Mesodermal cell (in vitro differentiated cells): ENCODE measurements at regions not wholly inside any gene's neighbourhood (a gene's known extent, or its start where the extent isn't known, plus 50 kb on each side); places are given as distances from the start of the nearest gene placed in this dataset.

Experiments used
- H3K27ac ChIP-seq: 2 replicates; pipeline ENCODE4 v1.7.0; 2013; ENCODE audit warnings: mild to moderate bottlenecking, low read depth, low read length, moderate library complexity; ENCODE audit not compliant: severe bottlenecking
- H3K36me3 ChIP-seq: 2 replicates; pipeline ENCODE4 v1.7.1; 2013; ENCODE audit warnings: mild to moderate bottlenecking, low read length, moderate library complexity; ENCODE audit not compliant: control insufficient read depth, insufficient read depth
- H3K4me1 ChIP-seq: one replicate; pipeline ENCODE4 v1.7.1; 2013; ENCODE audit warnings: mild to moderate bottlenecking, low read length; ENCODE audit not compliant: insufficient read depth, control insufficient read depth, poor library complexity, severe bottlenecking
- H3K4me3 ChIP-seq: 2 replicates; pipeline ENCODE4 v1.7.0; 2013; ENCODE audit warnings: low read length, control low read depth, mild to moderate bottlenecking; ENCODE audit not compliant: insufficient read depth, poor library complexity, severe bottlenecking; ENCODE audit errors: extremely low read depth
- H3K9me3 ChIP-seq: 2 replicates; pipeline ENCODE4 v1.7.1; 2013; ENCODE audit warnings: mild to moderate bottlenecking, low read length, moderate library complexity; ENCODE audit not compliant: control insufficient read depth
- WGBS, 2 experiments: methylation state at CpG; one replicate each; pipeline ENCODE4 v1.1.5; 2013; ENCODE audit warnings: missing lambda C conversion rate in 2 of 2; ENCODE audit not compliant: insufficient coverage in 2 of 2; 5-methylcytosine and 5-hydroxymethylcytosine counted together

GRCh38 chr13:104436555-104436954 is 1370.3 kb upstream of the SLC10A2 start:
- no peaks in the 10 kb centered on the region for H3K36me3 ChIP-seq
- no peaks in the 10 kb centered on the region for H3K9me3 ChIP-seq
- H3K4me1 ChIP-seq, result no peaks in the 10 kb centered on the region
- 74 to 83% methylated on average over 2 of the region's 2 CpGs for WGBS, 2 experiments
- no peak overlapping the region for H3K27ac ChIP-seq
- no peak overlapping the region for H3K4me3 ChIP-seq

DNA sequence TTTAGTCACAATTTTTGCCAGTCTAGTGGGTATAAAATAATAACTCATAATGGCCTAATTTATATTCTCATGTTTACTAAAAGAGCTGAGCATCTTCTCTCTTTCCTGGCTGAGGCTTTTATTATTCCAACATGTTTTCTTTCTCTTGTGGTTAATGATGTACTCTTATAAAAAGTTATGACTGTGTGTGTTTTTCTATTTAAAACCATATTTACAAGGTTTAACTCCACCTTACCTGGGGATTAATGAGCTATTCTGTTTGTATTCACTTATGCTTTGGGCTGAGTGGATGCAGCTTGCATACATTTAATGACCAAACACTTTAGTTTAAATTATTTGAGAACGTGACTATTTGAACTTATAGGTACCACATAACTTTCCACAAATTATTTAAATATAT is 1365.7 kb upstream of the SLC10A2 start:
- Histone ChIP-seq H3K9me3 (no peaks in the 10 kb centered on the region), H3K27ac (no peak overlapping the region), H3K36me3 (no peaks in the 10 kb centered on the region), H3K4me1 (no peaks in the 10 kb centered on the region), H3K4me3 (no peak overlapping the region)
- WGBS, 2 experiments, result no CpG with 5 or more reads among the region's 1 CpG

DNA sequence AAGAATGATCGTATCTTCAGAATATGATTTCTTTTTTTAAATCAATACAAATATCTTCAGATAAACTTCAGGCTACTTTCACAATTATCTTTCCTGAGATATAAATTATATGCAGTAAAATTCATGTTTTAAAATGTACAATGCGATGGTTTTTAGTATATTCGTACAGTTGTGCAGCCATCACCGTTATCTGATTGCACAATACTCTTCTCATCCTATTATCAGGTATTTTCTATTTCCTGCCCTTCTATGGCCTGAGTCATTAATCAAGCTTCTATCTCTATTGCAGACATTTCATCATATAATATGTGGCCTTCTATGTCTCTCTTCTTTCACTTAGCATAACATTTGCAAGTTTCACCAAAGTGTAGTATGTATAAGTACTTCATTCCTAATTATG is 1360.2 kb upstream of the SLC10A2 start:
- H3K4me3 ChIP-seq, result no peak overlapping the region
- no peaks in the 10 kb centered on the region for H3K36me3 ChIP-seq
- H3K9me3 ChIP-seq, result no peaks in the 10 kb centered on the region
- WGBS, 2 experiments, result 86 to 100% methylated on average over 1 of the region's 4 CpGs
- H3K27ac ChIP-seq, result no peak overlapping the region
- H3K4me1 ChIP-seq, result no peaks in the 10 kb centered on the region

- WGBS, 2 experiments, result 85 to 88% methylated on average over 4 of the region's 4 CpGs
- Histone ChIP-seq H3K36me3 (no peaks in the 10 kb centered on the region), H3K4me3 (no peak overlapping the region), H3K27ac (no peak overlapping the region), H3K4me1 (no peaks in the 10 kb centered on the region), H3K9me3 (no peaks in the 10 kb centered on the region)
These were observed 1356.5 kb upstream of the SLC10A2 start for GRCh38 chr13:104422668-104423067.

- H3K27ac ChIP-seq, result no peak overlapping the region
- no peaks in the 10 kb centered on the region for H3K4me1 ChIP-seq
- no peaks in the 10 kb centered on the region for H3K9me3 ChIP-seq
- WGBS, 2 experiments, result no CpG with 5 or more reads among the region's 1 CpG
- no peaks in the 10 kb centered on the region for H3K36me3 ChIP-seq
- H3K4me3 ChIP-seq, result no peak overlapping the region
These were observed 1350.8 kb upstream of the SLC10A2 start for GRCh38 chr13:104416973-104417372.

DNA sequence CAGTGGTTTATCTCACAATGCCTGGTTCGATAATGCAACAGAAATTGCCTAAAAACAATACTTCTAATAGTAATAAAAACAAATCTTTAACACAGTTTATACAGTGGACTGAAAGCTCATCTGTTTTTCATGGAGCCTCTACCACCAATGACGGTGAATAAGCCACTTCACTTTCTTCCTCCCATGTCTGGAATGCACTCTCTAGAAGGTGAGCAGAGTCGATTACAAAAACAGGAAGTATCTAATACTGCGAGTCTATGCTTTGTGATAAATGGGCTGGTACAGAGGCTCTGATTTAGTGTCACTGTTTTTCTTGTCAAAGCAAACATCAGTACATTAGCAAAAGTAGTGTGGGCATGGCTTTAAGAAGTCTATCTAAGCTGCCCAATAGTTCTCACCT is 1348.6 kb upstream of the SLC10A2 start:
- no CpG with 5 or more reads among the region's 4 CpGs for WGBS, 2 experiments
- H3K4me3 ChIP-seq, result no peak overlapping the region

GRCh38 chr13:104414181-104414580 is 1348.0 kb upstream of the SLC10A2 start:
- Histone ChIP-seq H3K4me3 (no peak overlapping the region), H3K36me3 (no peaks in the 10 kb centered on the region), H3K9me3 (no peaks in the 10 kb centered on the region), H3K27ac (no peak overlapping the region), H3K4me1 (no peaks in the 10 kb centered on the region)
- WGBS, 2 experiments, result 94 to 100% methylated on average over 2 of the region's 2 CpGs

More for the DNA sequence above, 1348.6 kb upstream of the SLC10A2 start:
- Histone ChIP-seq H3K9me3 (no peaks in the 10 kb centered on the region), H3K27ac (no peak overlapping the region), H3K4me1 (no peaks in the 10 kb centered on the region), H3K36me3 (no peaks in the 10 kb centered on the region)

DNA sequence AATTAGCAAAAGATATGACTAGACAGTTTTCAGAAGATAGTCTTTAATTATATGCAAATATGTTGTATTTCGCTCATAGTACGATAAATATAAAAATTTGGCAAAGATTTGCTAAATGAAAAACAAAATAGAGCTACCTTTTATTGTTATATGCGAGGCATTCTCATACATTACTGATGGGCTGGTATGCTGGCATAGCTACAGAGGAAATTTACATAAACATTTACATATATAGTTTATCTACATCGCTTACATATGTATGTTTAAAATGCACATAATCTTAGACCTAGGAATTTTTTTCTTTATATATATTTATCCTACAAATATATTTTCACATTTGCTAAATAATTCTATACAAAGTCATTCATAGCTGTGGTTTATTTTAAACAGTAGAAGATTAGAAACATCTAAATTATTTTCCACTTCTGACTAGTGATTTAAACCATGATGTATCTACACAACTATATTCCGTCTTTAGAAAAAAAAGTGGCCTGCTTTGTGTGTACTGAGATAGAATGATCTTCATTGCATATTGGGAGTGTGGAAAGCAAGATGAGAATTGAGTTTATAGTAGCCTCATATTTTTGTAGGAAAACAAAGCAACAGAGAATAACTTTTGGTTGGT is 1345.0 kb upstream of the SLC10A2 start:
- Histone ChIP-seq H3K4me3 (no peak overlapping the region), H3K4me1 (peaks cover 5% of the 10 kb centered on the region), H3K27ac (no peak overlapping the region), H3K9me3 (no peaks in the 10 kb centered on the region), H3K36me3 (no peaks in the 10 kb centered on the region)
- WGBS, 2 experiments, result 83 to 100% methylated on average over 1 of the region's 5 CpGs

DNA sequence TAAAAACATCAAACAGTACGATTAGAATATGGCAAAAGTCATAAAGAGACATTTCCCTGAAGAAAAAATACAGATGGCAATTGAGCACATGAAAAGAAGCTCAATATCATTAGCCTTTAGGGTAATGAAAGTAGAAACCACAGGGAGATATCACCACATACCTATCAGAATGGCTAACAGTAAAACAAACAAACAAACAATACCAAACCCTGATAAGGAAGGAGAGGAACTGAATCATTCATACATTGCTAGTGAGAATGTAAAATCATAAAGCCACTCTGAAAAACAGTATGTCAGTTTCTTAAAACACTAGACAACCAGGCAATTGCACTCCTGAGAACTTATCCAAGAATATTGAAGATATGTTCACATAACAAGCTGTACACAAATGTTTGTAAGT is 1342.5 kb upstream of the SLC10A2 start:
- Histone ChIP-seq H3K27ac (no peak overlapping the region), H3K4me3 (no peak overlapping the region), H3K36me3 (no peaks in the 10 kb centered on the region), H3K4me1 (peaks cover 5% of the 10 kb centered on the region), H3K9me3 (no peaks in the 10 kb centered on the region)
- no CpG with 5 or more reads among the region's 1 CpG for WGBS, 2 experiments

DNA sequence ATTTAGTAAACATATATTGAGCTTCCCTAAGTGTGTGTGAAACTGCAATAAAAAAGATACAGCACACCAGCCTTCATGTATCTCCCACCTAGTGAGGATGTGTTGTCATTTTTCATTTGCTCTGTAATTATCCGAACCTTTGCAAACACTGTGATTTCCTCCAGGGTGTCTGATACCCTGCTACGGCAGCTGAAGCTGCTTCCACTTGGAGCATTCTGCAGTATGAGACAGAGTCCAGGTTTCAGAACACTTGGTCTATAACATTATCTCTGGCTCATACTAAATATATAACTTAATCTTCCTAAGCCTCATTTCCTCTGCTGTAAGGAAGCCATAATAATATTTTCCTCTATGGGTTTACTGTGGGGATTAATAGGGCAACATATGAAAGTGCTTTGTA is 1338.1 kb upstream of the SLC10A2 start:
- Histone ChIP-seq H3K27ac (no peak overlapping the region), H3K9me3 (no peaks in the 10 kb centered on the region), H3K4me3 (no peak overlapping the region), H3K36me3 (no peaks in the 10 kb centered on the region), H3K4me1 (peaks cover 5% of the 10 kb centered on the region)
- 88 to 94% methylated on average over 1 to 2 of the region's 2 CpGs for WGBS, 2 experiments

DNA sequence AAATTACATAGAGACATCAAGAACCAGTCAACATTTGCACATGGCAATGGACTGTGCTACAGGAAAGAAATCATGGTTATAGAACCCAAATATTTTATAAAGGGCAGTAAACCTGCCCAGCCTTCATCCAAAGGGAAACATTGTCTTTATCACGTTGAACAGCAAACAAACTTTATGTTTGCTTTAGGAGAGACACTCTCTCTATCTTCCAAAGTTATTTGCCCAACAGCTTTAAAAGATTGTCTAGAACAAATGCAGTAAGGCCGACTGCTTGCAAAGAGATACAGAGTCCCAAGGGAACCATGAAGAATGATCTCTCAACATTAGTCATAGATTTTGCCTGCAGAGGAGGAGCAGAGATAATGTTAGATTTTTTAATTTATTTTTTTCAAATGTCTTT is 1323.5 kb upstream of the SLC10A2 start:
- Histone ChIP-seq H3K36me3 (no peaks in the 10 kb centered on the region), H3K27ac (no peak overlapping the region), H3K9me3 (peaks cover 13% of the 10 kb centered on the region), H3K4me3 (no peak overlapping the region), H3K4me1 (no peaks in the 10 kb centered on the region)
- whole genome bisulfite sequencing, 2 experiments, result 80 to 83% methylated on average over 1 of the region's 2 CpGs
